HEK293T (cell line): ENCODE measurements at regions not wholly inside any gene's neighbourhood (a gene's known extent, or its start where the extent isn't known, plus 50 kb on each side); places are given as distances from the start of the nearest gene placed in this dataset.

Experiments used
- ARNT ChIP-seq: fragments of 450-650 bp; IDR thresholded peaks from 2 replicates; pipeline ENCODE4 v1.6.1; 2017; ENCODE audit warnings: mild to moderate bottlenecking
- BHLHE40 ChIP-seq: fragments of 450-650 bp; IDR thresholded peaks from 2 replicates; pipeline ENCODE4 v1.6.1; 2016; ENCODE audit warnings: mild to moderate bottlenecking, moderate library complexity, borderline replicate concordance
- ELF4 ChIP-seq: fragments of 450-650 bp; IDR thresholded peaks from 2 replicates; pipeline ENCODE4 v1.6.1; 2017; ENCODE audit warnings: antibody characterized with exemption
- FOXA1 ChIP-seq: fragments of 450-650 bp; IDR thresholded peaks from 2 replicates; pipeline ENCODE4 v1.6.1; 2016; ENCODE audit warnings: mild to moderate bottlenecking
- FOXK2 ChIP-seq: fragments of 450-650 bp; IDR thresholded peaks from 2 replicates; pipeline ENCODE4 v1.6.1; 2016; ENCODE audit warnings: mild to moderate bottlenecking
- FOXM1 ChIP-seq: fragments of 450-650 bp; IDR thresholded peaks from 2 replicates; pipeline ENCODE4 v1.6.1; 2017; ENCODE audit warnings: mild to moderate bottlenecking, borderline replicate concordance
- HDGF ChIP-seq: fragments of 450-650 bp; IDR thresholded peaks from 2 replicates; pipeline ENCODE4 v1.6.1; 2017; ENCODE audit warnings: antibody characterized with exemption, borderline replicate concordance
- L3MBTL2 ChIP-seq: fragments of 450-650 bp; conservative IDR thresholded peaks from 2 replicates; pipeline ENCODE4 v1.6.1; 2016; ENCODE audit warnings: mild to moderate bottlenecking
- LEF1 ChIP-seq: fragments of 450-650 bp; IDR thresholded peaks from 2 replicates; pipeline ENCODE4 v1.6.1; 2017; ENCODE audit warnings: mild to moderate bottlenecking, borderline replicate concordance
- NFRKB ChIP-seq: fragments of 450-650 bp; IDR thresholded peaks from 2 replicates; pipeline ENCODE4 v1.6.1; 2016; ENCODE audit warnings: mild to moderate bottlenecking, moderate library complexity
- SP1 ChIP-seq: fragments of 450-650 bp; IDR thresholded peaks from 2 replicates; pipeline ENCODE4 v1.6.1; 2017
- SUZ12 ChIP-seq: fragments of 450-650 bp; IDR thresholded peaks from 2 replicates; pipeline ENCODE4 v1.6.1; 2016; ENCODE audit warnings: mild to moderate bottlenecking
- TARDBP ChIP-seq: fragments of 450-650 bp; IDR thresholded peaks from 2 replicates; pipeline ENCODE4 v1.6.1; 2016
- ZNF384 ChIP-seq: fragments of 450-650 bp; IDR thresholded peaks from 2 replicates; pipeline ENCODE4 v1.6.1; 2016

GRCh38 chr12:31834150-31834549 lies 105.3 kb upstream of the AMN1 start:
- TF ChIP-seq ZNF384 (no peak), ELF4 (no peak), FOXA1 (no peak), SUZ12 (no peak), FOXM1 (no peak), ARNT (no peak), SP1 (no peak), NFRKB (no peak), LEF1 (no peak), TARDBP (no peak), FOXK2 (no peak), HDGF (no peak), BHLHE40 (no peak), L3MBTL2 (no peak)
